Stimulated activated CD4-positive, alpha-beta T cell treated with anti-CD3 and anti-CD28 coated beads, Interleukin-2, amount 100 ng/mL, for 48 hours (primary cell): ENCODE measurements at regions not wholly inside any gene's neighbourhood (a gene's known extent, or its start where the extent isn't known, plus 50 kb on each side); places are given as distances from the start of the nearest gene placed in this dataset.
"Not testable (repeated sequence)": the region's sequence is repeated elsewhere in the genome, so short reads cannot be mapped to it uniquely, and the experiment has no call there.

Experiments used
- DNase-seq, 2 donors: peaks; one replicate each; pipeline ENCODE4 v3.0.0-alpha.2; 2020

GRCh38 chr12:59517522-59517921, 78.3 kb upstream of the SLC16A7 start:
- DNase-seq = no peak

GRCh38 chr12:59500915-59501314, 94.9 kb upstream of the SLC16A7 start:
- no peak for DNase-seq

DNA sequence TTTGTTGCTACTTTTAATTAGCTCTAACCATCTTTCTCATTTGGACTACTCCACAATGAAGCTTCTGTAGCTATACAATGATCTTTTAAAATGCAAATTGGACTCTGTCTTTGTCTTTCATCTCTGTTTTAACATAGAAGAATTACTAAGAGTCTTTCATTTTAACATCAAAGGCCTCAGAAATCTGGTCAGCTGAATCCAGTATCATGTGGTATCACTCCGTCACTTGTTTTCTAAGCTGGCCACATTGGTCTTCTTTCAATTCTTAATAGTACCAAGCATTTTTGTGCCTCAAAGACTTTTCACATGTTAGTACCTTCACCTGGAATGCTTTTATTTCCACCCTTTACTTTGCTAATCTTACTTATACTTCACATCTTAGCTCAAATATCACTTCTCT, 95.5 kb upstream of the SLC16A7 start:
- DNase-seq = no peak

DNA sequence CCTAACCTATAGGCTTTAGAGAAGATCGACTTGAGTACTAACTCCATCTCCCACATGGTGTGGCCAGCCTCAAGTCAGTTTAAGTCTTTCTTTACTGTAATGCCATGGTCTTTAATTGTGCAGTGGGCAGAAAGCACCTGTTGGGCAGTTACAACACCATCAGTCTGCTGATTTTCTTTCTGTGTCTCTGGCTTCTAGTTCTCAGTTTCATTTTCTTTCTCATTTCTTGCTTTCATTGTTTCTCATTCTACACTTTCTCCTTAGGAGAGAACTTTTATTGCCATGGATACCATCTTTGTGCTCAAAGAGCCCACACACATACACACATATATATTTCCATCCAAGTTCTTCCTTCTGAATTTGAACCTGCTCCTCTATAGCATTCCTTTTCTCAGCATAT, 96.1 kb upstream of the SLC16A7 start:
- no peak for DNase-seq

DNA sequence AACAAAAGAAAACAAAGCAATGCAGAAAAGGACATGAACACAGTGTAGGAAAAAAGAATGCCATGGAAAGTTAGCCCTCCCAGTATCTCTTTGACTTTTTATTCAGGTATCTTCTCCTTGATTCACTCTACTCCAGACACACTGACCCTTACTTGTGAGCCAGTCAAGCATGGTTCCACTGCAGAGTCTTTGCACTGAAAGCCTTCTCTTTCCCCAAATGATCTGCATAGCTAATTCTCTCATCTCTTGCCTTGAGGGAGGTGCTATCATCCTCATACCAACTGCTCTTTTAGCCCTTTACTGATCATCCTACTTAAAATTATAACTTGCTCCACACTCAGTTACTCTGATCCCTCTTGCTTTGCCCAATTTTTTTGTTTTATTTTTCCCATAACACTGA, 101.2 kb upstream of the SLC16A7 start:
- DNase-seq = no peak

DNA sequence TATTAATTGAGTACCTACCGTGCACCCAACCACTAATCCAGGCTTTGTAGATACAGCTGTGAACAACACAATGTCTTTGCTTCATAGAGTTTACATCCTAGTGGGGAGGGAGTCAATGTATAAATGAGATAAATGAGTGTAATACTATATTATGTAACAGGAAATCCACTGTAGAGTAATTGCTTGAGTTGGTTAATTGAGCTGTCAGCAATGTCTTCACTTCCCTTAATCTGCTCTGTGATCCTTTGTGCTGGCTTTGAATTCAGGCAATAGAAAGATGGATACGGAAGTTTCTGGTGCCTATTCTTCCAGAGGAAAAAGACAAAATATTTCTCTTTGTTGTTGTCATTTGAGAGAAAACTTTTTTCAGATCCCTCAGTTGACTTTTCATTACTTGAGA, 104.0 kb upstream of the SLC16A7 start:
- no peak for DNase-seq

GRCh38 chr12:59486827-59487226, 109.0 kb upstream of the SLC16A7 start:
- DNase-seq = no peak

DNA sequence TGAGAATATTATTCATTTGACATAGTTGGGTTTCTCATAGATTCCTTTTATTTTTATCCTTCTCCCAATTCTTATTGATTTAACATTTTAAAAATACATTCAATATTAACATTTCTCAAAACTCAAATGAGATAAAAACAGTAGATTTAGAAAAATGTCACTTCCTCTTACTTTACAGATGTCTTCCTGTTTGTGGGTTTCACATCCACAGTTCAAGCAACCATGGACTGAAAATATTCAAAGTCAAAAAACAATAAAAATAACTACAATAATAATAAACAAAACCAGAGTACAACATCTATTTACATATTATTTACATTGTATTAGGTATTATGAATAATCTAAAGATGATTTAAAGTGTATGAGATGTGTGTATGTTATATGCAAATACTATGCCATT, 111.3 kb upstream of the SLC16A7 start:
- no peak for DNase-seq

DNA sequence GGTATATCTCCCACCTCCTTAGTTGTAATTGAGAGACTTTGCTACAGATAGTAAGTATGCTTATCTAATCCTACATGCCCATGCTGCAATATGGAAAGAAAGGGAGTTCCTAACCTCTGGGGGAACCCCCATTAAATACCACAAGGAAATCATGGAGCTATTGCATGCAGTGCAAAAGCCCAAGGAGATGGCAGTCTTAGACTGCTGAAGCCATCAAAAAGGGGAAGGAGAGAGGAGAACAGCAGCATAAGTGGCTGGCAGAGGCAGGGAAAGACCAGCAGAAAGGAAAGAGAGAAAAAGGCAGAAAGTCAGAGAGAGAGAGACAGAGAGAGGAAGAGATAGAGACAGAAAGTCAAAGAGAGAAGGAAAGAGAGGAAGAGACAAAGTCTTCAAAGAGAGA, 121.6 kb upstream of the SLC16A7 start:
- not testable (repeated sequence) for DNase-seq

GRCh38 chr12:59472273-59472672, 123.6 kb upstream of the SLC16A7 start:
- DNase-seq = no peak

- DNase-seq = no peak
Observed at GRCh38 chr12:59459966-59460660, 135.7 kb upstream of the SLC16A7 start.

- no peak for DNase-seq
Observed at GRCh38 chr12:59453475-59453874, 142.4 kb upstream of the SLC16A7 start.

- DNase-seq = no peak
Observed at GRCh38 chr12:59452746-59453145, 143.1 kb upstream of the SLC16A7 start.

- no peak for DNase-seq
Observed at GRCh38 chr12:59452259-59452658, 143.6 kb upstream of the SLC16A7 start.

DNA sequence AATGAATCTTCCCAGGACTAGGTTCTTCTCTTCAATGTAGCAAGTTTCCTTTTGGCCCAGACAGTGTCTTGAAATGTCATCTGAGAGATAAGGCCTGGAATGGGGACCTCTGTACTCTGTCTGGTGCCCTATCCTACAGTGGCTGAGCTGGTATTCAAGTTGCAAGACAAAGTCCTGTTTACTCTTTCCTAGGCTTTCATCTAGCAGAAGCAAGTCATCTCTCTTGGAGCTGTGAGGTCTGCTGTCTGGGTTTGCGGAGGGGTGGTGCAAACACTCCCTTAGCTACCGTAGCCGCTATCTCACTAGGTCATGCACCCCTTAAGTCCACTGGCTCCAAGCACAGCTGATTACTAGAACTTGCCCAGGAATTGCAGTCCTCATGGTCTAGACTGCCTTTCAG, 149.7 kb upstream of the SLC16A7 start:
- no peak for DNase-seq

DNA sequence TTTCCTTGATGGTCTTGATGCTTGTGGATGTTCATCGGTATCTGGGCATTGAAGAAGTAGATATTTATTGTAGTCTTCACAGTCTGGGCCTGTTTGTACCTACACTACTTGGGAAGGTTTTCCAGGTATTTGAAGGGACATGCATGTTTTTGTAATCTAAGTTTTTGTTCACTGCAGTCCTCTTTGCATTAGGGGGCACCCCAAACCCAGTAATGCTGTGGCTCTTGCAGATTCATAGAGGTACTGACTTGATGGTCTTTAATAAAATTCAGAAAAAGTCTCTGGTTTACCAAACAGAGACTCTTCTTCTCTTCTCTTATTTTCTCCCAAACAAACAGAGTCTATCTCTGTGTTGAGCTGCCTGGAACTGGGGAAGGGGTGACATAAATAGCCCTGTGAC, 150.9 kb upstream of the SLC16A7 start:
- DNase-seq = no peak

DNA sequence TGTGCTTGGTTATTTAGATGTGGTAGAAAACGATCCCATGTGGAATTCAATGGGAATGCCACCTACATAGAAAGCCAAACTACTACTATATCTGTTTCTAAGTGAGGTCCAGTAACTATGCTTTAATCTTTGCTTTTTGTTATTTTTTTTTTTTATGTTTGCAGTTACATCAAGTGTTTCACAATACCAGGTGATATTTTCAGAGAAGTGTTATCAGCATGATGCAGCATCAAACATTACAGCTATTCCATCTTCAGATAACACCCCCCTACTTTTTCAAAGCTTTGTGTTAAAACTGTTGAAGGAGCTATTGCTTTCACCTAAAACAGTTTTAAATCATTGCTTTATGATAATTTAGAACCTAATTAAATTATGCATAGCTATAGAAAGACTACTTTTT, 163.8 kb upstream of the SLC16A7 start:
- no peak for DNase-seq

DNA sequence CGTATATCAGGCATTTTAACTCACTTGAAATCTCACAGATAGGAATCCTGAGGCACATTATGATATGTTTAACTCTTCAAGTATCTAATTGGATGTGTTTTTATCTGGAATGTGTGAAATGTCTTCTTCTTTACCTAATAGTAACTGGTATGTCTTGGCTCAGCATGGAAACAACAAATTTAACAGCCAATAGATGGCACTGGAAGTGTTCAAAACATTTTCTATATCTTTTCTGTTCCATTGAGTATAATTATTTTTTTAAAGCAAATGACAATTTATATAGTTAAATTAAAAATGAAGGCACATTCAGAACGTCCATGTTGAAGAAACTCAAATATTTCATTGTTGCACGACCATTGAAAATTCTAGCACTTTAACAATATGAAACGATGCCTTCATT, 164.6 kb upstream of the SLC16A7 start:
- no peak for DNase-seq

DNA sequence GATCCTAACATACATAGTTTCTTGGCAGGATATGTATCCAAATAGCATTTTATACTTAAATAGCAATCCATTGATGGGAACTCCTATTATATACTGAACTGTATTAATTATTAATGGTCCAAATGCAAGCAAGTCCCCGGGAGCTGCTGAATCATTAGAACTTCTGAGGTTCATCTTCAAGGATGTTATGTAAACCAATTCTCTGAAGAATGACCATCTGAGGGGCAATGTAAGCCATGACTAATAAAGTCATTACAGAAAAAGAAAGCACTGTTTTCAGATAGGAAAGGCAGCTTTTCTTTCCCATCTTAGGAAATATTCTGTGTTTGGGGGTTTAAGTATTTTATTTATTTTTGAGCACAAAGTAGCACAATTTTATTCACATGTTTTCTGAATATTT, 166.1 kb upstream of the SLC16A7 start:
- no peak for DNase-seq

DNA sequence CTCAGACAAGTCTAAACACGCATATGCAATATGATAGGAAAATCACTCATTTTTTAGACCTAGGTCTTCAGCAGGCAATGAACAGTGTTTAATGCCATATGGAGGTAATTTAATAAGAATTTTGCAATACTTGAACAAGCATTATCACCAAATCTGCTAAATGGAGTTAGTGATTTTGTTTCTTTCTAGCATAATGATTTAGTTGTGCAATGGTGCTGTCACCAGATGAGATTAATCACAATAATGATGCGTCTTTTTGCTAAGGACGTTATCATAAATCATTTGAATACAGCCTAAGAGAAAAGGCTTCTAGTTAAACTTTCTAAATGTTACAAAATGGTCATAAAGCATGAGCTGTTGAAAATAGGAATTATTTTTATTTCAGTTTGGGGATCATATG, 170.0 kb upstream of the SLC16A7 start:
- no peak for DNase-seq

DNA sequence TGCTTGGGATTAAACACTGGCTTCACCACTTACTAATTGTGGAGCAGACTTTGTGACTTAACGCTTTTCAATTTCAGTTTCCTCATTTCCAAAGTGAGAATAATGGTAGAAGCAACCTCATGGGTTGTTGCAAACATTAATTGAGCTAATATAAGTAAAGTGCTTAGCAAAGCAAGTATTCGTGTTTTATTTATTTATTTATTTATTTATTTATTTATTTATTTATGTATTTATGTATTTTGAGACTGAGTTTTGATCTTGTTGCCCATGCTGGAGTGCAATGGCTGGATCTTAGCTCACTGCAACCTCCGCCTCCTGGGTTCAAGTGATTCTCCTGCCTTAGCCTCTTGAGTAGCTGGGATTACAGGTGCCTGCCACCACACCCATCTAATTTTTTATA, 171.2 kb upstream of the SLC16A7 start:
- DNase-seq = not testable (repeated sequence)

DNA sequence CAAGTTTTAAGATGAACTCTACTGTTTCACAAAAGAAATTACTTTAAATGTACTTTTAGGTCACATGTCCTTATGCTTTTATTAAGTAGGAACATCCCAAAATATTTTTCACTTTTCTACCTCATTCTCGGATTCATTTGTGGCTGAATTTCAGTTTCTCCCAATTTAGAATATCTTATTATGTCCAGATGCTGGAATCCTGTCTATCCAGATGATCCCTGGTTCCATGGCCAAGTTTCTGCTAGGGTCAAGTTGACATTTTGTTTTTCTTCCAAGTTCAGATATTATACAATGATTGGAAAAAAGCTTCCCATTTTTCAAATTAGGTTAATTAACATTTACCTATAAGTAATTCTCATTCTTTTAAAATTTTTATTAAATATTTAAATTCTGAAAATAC, 181.8 kb upstream of the SLC16A7 start:
- DNase-seq = no peak

DNA sequence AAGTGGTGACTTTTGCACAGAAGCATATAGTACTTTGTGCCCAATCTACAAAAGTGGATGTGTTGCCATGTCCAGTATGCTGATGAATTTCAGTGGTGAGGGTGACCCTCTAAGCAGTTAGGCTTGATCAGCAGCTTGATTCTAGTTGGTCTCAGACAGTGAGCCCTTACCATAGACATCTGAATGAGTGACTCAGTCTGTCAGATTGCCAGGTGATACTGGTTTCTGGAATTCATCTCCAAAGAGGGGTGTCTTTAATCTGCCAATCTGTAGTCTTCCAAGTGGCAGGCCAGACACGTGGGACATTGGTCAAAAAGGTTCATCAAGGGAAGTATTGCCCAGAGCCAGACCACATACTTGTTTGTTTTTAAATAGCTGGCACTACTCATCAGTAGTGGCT, 187.4 kb upstream of the SLC16A7 start:
- DNase-seq = no peak

GRCh38 chr12:59407799-59408198, 188.0 kb upstream of the SLC16A7 start:
- no peak for DNase-seq

DNA sequence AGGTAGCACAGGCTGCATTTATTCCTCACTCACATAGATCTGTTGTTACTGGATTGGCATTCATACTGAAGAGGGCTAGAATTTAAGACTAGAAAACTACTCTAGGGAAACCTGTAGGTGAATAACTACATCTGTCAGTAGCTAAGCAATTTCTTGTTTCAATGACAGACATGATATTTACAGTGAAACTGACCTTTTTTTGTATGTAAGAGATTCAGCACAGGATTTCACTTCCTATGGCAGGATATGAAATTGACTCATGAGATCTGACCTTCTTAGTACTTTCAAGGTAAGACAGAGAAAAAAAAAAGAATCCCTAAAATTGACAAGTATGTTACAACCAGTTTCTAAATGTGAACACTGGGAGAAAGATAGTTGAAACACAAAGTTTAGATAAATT, 189.8 kb upstream of the SLC16A7 start:
- DNase-seq = no peak
